ENCODE measurements at regions not wholly inside any gene's neighbourhood (a gene's known extent, or its start where the extent isn't known, plus 50 kb on each side); places are given as distances from the start of the nearest gene placed in this dataset.
"Not testable (repeated sequence)": the region's sequence is repeated elsewhere in the genome, so short reads cannot be mapped to it uniquely, and the experiment has no call there.

- in situ Hi-C loops (cut with MboI; ENCODE audit: low pct_ligation_motif_present in 1 of 4, low pct_unique_long_range_greater_than_20kb in 1 of 4, low sequenced_read_pairs in 3 of 4) = no loop called here
- H3K27me3 ChIP-seq = no peaks in the 10 kb centered on the region
- no peak for DNase-seq
- H3K27ac ChIP-seq = no peak overlapping the region
- intact Hi-C loops (cut with DNase I; ENCODE audit: low total_unique reads) = no loop called here
- H3K4me1 ChIP-seq = no peaks in the 10 kb centered on the region
- no peaks in the 10 kb centered on the region for H3K36me3 ChIP-seq
- no peak overlapping the region for H3K4me3 ChIP-seq
- WGBS, 2 donors (ENCODE audit: low coverage in 1 of 2) = 68 to 76% methylated on average over 2 of the region's 2 CpGs
- no peaks in the 10 kb centered on the region for H3K9me3 ChIP-seq
- TF ChIP-seq EP300 (IDR thresholded peaks at IDR 0.05; ENCODE audit: low read depth) (no peak), CTCF (IDR thresholded peaks at IDR 0.05) (no peak), POLR2AphosphoS5 (IDR thresholded peaks at IDR 0.05) (no peak), POLR2A (IDR thresholded peaks at IDR 0.05) (no peak)
Measured at GRCh38 chr16:52346709-52347108, 200.2 kb downstream of the TOX3 start.

GRCh38 chr16:52333673-52334072 lies 213.3 kb downstream of the TOX3 start:
- DNase-seq; intact Hi-C loops (cut with DNase I; ENCODE audit: low total_unique reads); H3K4me3 ChIP-seq; in situ Hi-C loops (cut with MboI; ENCODE audit: low pct_ligation_motif_present in 1 of 4, low pct_unique_long_range_greater_than_20kb in 1 of 4, low sequenced_read_pairs in 3 of 4); H3K36me3 ChIP-seq; H3K9me3 ChIP-seq; H3K27ac ChIP-seq; H3K27me3 ChIP-seq; H3K4me1 ChIP-seq: not testable (repeated sequence)
- WGBS, 2 donors (ENCODE audit: low coverage in 1 of 2) = 84 to 90% methylated on average over 6 to 8 of the region's 8 CpGs

GRCh38 chr16:52320930-52321439 lies 226.0 kb downstream of the TOX3 start:
- Histone ChIP-seq H3K9me3 (no peaks in the 10 kb centered on the region), H3K4me1 (no peaks in the 10 kb centered on the region), H3K27me3 (no peaks in the 10 kb centered on the region), H3K27ac (no peak overlapping the region), H3K36me3 (no peaks in the 10 kb centered on the region), H3K4me3 (no peak overlapping the region)
- intact Hi-C loops (cut with DNase I; ENCODE audit: low total_unique reads) = no loop called here
- TF ChIP-seq POLR2A (IDR thresholded peaks at IDR 0.05) (no peak), EP300 (IDR thresholded peaks at IDR 0.05; ENCODE audit: low read depth) (no peak)
- 26 to 50% methylated on average over 4 to 6 of the region's 6 CpGs for WGBS, 2 donors (ENCODE audit: low coverage in 1 of 2)
- no peak for DNase-seq
- in situ Hi-C loops (cut with MboI; ENCODE audit: low pct_ligation_motif_present in 1 of 4, low pct_unique_long_range_greater_than_20kb in 1 of 4, low sequenced_read_pairs in 3 of 4) = no loop called here

- Histone ChIP-seq H3K9me3 (no peaks in the 10 kb centered on the region), H3K4me3 (no peak overlapping the region), H3K27ac (no peak overlapping the region), H3K4me1 (no peaks in the 10 kb centered on the region), H3K27me3 (no peaks in the 10 kb centered on the region), H3K36me3 (no peaks in the 10 kb centered on the region)
- intact Hi-C loops (cut with DNase I; ENCODE audit: low total_unique reads) = no loop called here
- TF ChIP-seq CTCF (IDR thresholded peaks at IDR 0.05) (no peak), EP300 (IDR thresholded peaks at IDR 0.05; ENCODE audit: low read depth) (no peak), POLR2A (IDR thresholded peaks at IDR 0.05) (no peak), POLR2AphosphoS5 (IDR thresholded peaks at IDR 0.05) (no peak)
- DNase-seq = no peak
- in situ Hi-C loops (cut with MboI; ENCODE audit: low pct_ligation_motif_present in 1 of 4, low pct_unique_long_range_greater_than_20kb in 1 of 4, low sequenced_read_pairs in 3 of 4) = no loop called here
- 62 to 80% methylated on average over 2 of the region's 2 CpGs for WGBS, 2 donors (ENCODE audit: low coverage in 1 of 2)
Measured at GRCh38 chr16:52318302-52319009, 228.5 kb downstream of the TOX3 start.

GRCh38 chr16:52316241-52316640 lies 230.7 kb downstream of the TOX3 start:
- TF ChIP-seq POLR2A (IDR thresholded peaks at IDR 0.05) (no peak), EP300 (IDR thresholded peaks at IDR 0.05; ENCODE audit: low read depth) (no peak), CTCF (IDR thresholded peaks at IDR 0.05) (no peak), POLR2AphosphoS5 (IDR thresholded peaks at IDR 0.05) (no peak)
- no peaks in the 10 kb centered on the region for H3K4me1 ChIP-seq
- H3K27ac ChIP-seq = no peak overlapping the region
- no peaks in the 10 kb centered on the region for H3K27me3 ChIP-seq
- no peak overlapping the region for H3K4me3 ChIP-seq
- WGBS, 2 donors (ENCODE audit: low coverage in 1 of 2) = 40 to 78% methylated on average over 1 of the region's 1 CpG
- in situ Hi-C loops (cut with MboI; ENCODE audit: low pct_ligation_motif_present in 1 of 4, low pct_unique_long_range_greater_than_20kb in 1 of 4, low sequenced_read_pairs in 3 of 4) (no loop called here), intact Hi-C loops (cut with DNase I; ENCODE audit: low total_unique reads) (no loop called here)
- H3K36me3 ChIP-seq = no peaks in the 10 kb centered on the region
- DNase-seq = no peak
- H3K9me3 ChIP-seq = no peaks in the 10 kb centered on the region

All from transverse colon (tissue), 4 donors.